ENCODE measurements at regions not wholly inside any gene's neighbourhood (a gene's known extent, or its start where the extent isn't known, plus 50 kb on each side); places are given as distances from the start of the nearest gene placed in this dataset.

- no peak for TF ChIP-seq CTCF (conservative IDR thresholded peaks at IDR 0.05)
- no peak for TF ChIP-seq ZFX (IDR thresholded peaks at IDR 0.05)
Observed at GRCh38 chr4:137740141-137740540, 207.8 kb upstream of the PCDH18 start.
